ENCODE measurements at regions not wholly inside any gene's neighbourhood (a gene's known extent, or its start where the extent isn't known, plus 50 kb on each side); places are given as distances from the start of the nearest gene placed in this dataset.

- TF ChIP-seq POLR2AphosphoS5 (IDR thresholded peaks at IDR 0.05; ENCODE audit: low read depth, low read length) (no peak), POLR2A (IDR thresholded peaks at IDR 0.05; ENCODE audit: low read depth, low read length) (no peak), TAF1 (IDR thresholded peaks at IDR 0.05; ENCODE audit: borderline replicate concordance, low read depth, low read length) (no peak)
These were observed 334.4 kb upstream of the NPVF start for GRCh38 chr7:25562673-25563182.
